ENCODE measurements at regions not wholly inside any gene's neighbourhood (a gene's known extent, or its start where the extent isn't known, plus 50 kb on each side); places are given as distances from the start of the nearest gene placed in this dataset.
A peak's percentile ranks its signal among the peaks of the same experiment; 100 is the strongest.
"Not testable (repeated sequence)": the region's sequence is repeated elsewhere in the genome, so short reads cannot be mapped to it uniquely, and the experiment has no call there.

DNA sequence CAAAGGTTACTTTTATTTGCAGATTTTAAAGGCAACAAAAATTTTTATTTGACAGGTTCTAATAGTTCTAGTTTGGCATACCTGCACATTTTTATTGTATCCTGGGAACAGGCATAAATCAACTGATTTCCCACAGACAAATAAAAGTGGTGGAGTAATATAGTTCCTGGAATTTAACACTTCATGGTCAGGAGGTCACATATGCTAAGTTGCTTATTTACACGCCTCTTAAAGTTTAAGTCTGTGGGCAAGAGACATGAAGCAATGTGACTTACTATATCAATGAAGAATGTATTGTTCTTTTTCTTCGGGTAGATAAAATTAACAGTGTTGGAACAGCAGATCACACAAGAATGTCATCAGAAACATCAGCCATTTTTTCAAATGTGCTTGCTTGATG lies 135.2 kb downstream of the SPDYE17 start:
- H3K4me1 Mint-ChIP-seq (ENCODE audit: low read depth); ATAC-seq; H3K27me3 Mint-ChIP-seq (ENCODE audit: low read depth); H3K9me3 Mint-ChIP-seq; H3K4me3 Mint-ChIP-seq; H3K36me3 Mint-ChIP-seq (ENCODE audit: insufficient read depth); DNase-seq: not testable (repeated sequence)

DNA sequence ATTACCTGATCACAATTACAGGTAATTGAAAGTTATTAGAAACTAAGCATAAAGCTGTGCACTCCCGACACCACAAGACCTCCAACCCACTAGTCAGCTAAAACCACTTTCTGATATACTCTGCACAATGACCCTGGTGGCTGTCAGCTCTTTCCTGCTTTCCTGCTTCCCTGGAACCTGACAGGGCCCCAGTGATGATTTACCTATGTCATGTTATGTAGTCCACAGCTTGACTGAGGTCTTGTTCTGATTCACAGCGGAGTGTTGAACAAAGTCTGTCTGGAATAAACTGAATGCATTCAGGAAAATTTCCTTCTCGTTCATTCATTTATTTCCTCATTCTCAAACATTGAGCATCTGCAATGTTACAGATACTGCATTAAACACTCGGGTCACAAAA lies 136.5 kb downstream of the SPDYE17 start:
- H3K36me3 Mint-ChIP-seq (ENCODE audit: insufficient read depth); DNase-seq; H3K27me3 Mint-ChIP-seq (ENCODE audit: low read depth); H3K9me3 Mint-ChIP-seq; H3K4me1 Mint-ChIP-seq (ENCODE audit: low read depth); ATAC-seq; H3K4me3 Mint-ChIP-seq: not testable (repeated sequence)

DNA sequence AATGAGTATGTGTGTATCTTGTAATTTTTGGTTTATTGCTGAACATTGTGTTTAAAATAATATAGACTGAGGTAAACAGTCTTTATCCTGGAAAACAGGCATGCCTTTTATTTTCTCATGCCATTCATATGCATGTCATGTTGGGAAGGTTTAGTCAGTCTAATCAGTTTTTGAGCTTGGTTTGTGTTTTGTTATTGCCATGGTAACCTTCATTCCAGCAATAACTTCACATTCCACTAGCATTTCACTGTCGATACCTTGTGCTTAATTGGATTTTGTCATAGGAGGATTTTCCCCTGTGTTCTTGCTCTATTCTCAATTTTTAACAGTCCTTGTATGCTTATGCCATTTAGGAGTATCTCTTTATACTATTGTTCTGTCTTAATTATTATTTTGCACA lies 140.4 kb downstream of the SPDYE17 start:
- not testable (repeated sequence) for H3K36me3 Mint-ChIP-seq (ENCODE audit: insufficient read depth); H3K4me1 Mint-ChIP-seq (ENCODE audit: low read depth); ATAC-seq; H3K27me3 Mint-ChIP-seq (ENCODE audit: low read depth); H3K4me3 Mint-ChIP-seq; H3K9me3 Mint-ChIP-seq; DNase-seq

DNA sequence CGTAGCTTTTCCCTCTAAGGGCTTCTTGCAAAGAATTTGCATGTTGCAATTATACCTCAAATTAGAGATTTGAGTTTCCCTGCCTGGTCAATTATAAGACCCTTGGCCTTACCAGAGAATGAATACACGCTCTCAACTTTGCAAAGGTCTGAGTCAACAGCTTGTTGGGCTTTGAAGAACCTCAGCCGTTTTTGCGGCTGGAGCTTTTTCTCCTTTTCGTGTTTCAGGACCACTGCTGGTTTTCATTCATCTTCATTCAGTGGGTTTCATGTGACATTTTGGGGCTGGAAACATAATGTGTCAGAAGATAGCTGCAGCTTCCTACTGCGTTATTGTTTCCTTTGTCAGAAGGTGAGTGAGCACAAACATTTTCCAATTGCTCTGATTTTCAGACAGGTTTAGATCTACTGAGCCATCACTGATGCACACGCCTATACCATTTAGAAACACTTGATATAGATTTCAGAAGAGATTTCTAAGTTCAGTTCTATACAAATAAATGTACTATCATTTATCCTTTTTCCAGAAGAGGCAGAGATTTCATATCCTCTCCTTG lies 152.3 kb downstream of the SPDYE17 start:
- H3K4me1 Mint-ChIP-seq (ENCODE audit: low read depth); DNase-seq; H3K27me3 Mint-ChIP-seq (ENCODE audit: low read depth); H3K4me3 Mint-ChIP-seq; H3K9me3 Mint-ChIP-seq; H3K36me3 Mint-ChIP-seq (ENCODE audit: insufficient read depth): not testable (repeated sequence)
- peak in 1 of 2 donors; percentile 61 for ATAC-seq

DNA sequence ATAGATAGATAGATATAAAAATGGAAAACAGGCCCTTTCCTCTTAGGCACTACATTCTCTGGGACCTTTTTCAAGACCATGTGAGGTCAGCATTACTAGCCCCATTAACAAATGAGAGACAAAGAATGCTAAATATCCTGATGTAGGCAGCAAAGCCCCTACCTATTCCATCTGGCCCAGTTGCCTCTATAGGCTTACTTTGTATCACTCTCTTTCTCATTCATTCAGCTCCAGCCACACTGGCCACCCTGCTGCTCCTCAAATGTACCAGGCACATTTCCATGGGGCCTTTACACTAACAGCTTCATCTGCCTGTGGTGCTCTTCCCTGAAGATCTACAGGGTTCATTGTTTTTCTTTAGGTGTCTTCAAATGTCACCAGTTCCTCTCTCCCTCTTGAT lies 156.4 kb downstream of the SPDYE17 start:
- not testable (repeated sequence) for ATAC-seq; H3K36me3 Mint-ChIP-seq (ENCODE audit: insufficient read depth); H3K4me1 Mint-ChIP-seq (ENCODE audit: low read depth); H3K4me3 Mint-ChIP-seq; DNase-seq; H3K9me3 Mint-ChIP-seq; H3K27me3 Mint-ChIP-seq (ENCODE audit: low read depth)

DNA sequence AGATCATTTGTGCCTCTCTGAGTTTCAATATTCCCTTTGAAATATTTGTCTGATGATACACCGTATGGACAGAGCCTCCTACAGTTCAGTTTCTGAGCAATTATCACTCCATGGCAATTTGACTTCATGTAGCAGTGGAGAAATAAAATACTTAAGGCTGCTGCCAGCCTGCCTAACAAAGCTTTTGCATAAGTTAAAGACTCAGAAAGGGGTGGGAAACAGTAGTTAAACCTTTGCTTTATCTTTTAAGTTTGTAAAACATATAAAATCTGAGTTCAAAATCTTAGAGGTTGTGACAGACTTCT lies 161.7 kb downstream of the SPDYE17 start:
- ATAC-seq; H3K9me3 Mint-ChIP-seq; DNase-seq; H3K36me3 Mint-ChIP-seq (ENCODE audit: insufficient read depth); H3K4me1 Mint-ChIP-seq (ENCODE audit: low read depth); H3K27me3 Mint-ChIP-seq (ENCODE audit: low read depth); H3K4me3 Mint-ChIP-seq: not testable (repeated sequence)

DNA sequence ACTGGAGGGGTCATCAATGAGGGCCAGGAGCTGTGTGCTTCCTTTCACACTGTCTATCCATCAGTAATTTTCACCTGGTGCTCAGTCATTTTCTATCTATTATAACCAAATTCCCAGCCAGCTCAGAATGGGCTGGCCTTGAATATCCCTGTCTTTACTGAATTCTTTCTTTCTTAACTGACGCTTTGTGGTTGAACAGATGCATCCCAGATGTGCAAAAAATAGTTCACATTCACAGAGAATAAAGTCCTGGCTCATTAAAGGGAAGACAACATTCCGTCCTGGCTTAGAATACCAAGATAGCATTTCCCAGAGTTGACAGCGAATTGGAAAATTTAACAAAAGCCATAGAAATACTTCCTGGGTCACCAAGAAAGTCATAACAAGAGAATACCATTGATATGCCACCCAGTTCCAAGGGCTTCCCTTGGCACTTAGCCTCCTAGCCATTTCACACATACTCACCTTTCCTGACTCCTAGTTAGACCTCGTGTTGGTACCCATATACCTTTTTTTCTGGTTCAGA lies 164.7 kb downstream of the SPDYE17 start:
- ATAC-seq; H3K4me3 Mint-ChIP-seq; DNase-seq; H3K4me1 Mint-ChIP-seq (ENCODE audit: low read depth); H3K9me3 Mint-ChIP-seq; H3K27me3 Mint-ChIP-seq (ENCODE audit: low read depth); H3K36me3 Mint-ChIP-seq (ENCODE audit: insufficient read depth): not testable (repeated sequence)

DNA sequence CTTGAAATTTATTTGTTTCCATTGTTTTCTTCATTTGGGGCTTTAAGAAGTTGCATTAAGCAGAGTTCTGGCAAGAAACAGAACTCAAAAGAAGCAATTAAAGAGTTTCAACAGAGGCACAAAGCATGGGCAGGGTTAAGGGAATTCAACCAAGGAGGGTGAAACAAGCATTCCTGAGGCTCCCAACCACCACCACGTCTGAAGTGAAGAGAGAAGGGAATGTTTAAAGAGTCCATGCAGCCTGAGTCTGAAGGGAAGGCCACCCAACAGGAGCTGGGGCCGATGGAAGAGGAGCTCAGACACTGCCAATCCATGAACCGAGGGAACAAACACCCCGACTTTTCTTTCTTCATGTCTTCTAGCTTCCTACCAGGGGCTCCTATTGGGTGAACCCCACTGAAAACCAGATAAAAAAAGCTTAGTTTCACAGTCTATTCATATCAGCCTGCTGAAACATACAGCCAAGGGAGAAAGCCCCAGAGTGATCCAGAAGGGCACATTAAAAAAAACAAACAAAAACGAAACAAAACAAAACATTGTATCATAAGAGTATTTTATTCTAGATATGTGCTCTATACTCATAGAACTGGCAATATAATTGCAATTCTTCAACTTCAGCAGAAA lies 168.9 kb downstream of the SPDYE17 start:
- not testable (repeated sequence) for H3K36me3 Mint-ChIP-seq (ENCODE audit: insufficient read depth); ATAC-seq; H3K4me1 Mint-ChIP-seq (ENCODE audit: low read depth); H3K4me3 Mint-ChIP-seq; H3K9me3 Mint-ChIP-seq; DNase-seq
- peaks cover 10% of the 10 kb centered on the region for H3K27me3 Mint-ChIP-seq (ENCODE audit: low read depth)

DNA sequence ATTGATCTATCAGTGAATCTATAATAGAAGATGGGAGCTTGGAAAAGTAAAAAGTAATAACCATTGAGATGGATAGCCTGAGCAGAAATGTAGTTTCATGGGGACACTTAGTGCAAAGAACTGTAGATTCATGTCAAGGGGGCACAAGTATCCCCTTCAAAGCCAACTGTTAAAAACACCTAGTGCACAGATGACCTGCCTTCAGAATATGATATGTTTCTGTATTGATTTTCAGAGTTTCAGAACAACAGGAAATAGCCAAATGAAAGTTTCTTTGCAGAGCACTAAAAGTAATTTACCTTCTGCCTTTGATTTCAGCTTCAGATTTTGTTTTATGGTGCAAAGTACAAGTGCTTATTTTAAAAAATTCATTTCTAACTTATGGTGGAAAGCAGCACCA lies 169.9 kb downstream of the SPDYE17 start:
- H3K4me3 Mint-ChIP-seq; H3K9me3 Mint-ChIP-seq; DNase-seq; H3K4me1 Mint-ChIP-seq (ENCODE audit: low read depth); ATAC-seq; H3K36me3 Mint-ChIP-seq (ENCODE audit: insufficient read depth): not testable (repeated sequence)
- peaks cover 10% of the 10 kb centered on the region for H3K27me3 Mint-ChIP-seq (ENCODE audit: low read depth)

DNA sequence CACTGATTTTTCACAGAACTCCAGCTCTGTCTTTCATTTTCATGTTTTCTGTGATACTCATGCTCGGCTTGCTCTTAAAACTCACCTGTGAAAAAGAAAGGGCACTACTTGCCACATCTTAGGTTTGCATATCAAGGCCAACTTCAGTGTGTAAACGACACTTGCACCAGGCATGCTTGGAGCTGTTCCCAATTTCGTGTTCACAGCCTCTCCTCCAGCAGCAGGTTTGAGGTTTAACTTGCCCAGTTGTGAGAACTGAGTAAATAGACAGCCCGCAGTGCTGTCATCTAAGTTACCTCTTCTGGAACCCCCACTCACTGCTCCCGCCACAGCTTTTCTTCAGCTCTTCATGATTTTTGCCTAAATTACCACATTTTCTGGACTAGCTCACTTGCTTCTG lies 172.2 kb downstream of the SPDYE17 start:
- DNase-seq; H3K9me3 Mint-ChIP-seq; H3K36me3 Mint-ChIP-seq (ENCODE audit: insufficient read depth); H3K4me3 Mint-ChIP-seq; H3K4me1 Mint-ChIP-seq (ENCODE audit: low read depth); ATAC-seq: not testable (repeated sequence)
- H3K27me3 Mint-ChIP-seq (ENCODE audit: low read depth) = peaks cover 20% of the 10 kb centered on the region

DNA sequence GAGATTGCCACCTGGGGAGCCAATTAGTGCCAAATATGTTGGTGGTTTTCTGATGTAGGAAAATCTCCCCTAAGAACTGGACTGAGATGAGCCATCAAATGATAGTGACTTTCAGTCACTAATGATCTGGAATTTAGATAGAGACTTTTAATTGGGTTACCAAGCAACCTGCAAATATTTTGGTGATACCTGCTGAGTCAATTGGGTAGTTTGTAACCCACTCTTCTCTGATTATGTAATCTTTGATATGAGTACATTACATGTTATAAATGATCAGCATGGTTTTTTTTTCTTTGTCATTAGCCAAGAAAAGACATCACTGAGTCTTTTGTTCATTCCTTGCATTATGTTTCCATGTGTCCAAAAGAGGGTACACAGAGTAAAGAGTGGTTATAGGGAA lies 177.5 kb downstream of the SPDYE17 start:
- H3K4me3 Mint-ChIP-seq = not testable (repeated sequence)
- ATAC-seq = peak in 1 of 2 donors; percentile 32

DNA sequence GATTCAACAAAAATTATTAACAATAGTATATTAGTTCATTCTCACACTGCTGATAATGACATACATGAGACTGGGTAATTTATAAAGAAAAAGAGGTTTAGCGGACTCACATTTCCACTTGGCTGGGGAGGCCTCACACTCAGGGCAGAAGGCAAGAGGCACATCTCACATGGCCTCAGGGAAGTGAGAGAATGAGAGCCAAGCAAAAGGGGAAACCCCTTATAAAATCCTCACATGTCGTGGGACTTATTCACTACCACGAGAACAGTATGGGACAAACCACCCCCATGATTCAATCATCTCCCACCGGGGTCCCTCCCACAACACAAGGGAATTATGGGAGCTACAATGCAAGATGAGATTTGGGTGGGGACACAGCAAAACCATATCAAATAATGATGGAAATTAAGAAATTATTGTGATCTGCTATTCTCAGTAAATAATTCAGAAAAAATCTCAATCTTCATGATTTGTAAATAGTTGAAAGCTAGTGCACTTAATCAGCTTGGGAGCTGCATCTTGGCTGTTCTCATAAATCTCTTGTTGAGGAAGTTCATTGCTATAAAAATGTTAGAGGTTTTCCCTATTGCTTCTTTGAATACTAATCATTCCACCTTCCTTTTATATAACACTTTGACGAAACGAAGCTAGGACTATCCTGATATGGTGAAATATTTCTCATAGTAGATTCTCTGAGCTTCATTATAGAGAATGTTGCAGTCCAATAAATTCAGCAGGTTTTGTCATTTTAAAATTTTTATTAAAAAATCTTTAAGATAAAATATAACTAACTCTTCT lies 179.2 kb downstream of the SPDYE17 start:
- peaks cover 13% of the 10 kb centered on the region for H3K27me3 Mint-ChIP-seq (ENCODE audit: low read depth)
- not testable (repeated sequence) for H3K4me3 Mint-ChIP-seq; H3K36me3 Mint-ChIP-seq (ENCODE audit: insufficient read depth); DNase-seq; ATAC-seq; H3K4me1 Mint-ChIP-seq (ENCODE audit: low read depth); H3K9me3 Mint-ChIP-seq

More for the DNA sequence above, 177.5 kb downstream of the SPDYE17 start:
- not testable (repeated sequence) for DNase-seq; H3K36me3 Mint-ChIP-seq (ENCODE audit: insufficient read depth); H3K4me1 Mint-ChIP-seq (ENCODE audit: low read depth); H3K9me3 Mint-ChIP-seq
- peaks cover 12% of the 10 kb centered on the region for H3K27me3 Mint-ChIP-seq (ENCODE audit: low read depth)

DNA sequence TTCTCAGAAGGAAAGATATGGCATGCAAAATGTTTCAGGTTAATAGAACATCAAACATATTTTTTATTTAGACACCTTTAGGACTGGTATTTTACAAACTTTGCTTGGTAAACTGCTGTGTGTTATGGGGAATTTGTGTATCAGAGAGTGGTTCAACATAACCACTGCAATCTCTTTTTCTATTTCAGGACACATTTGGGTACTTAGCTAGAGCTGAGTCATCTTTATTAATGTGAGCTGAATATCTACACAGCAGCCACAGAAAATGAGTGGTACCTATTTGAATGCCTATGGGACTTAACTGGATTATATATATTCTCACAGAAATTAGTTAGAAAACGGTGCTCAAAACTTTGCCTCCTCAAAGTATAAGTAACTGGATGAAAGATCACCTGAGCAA lies 179.8 kb downstream of the SPDYE17 start:
- not testable (repeated sequence) for H3K9me3 Mint-ChIP-seq; DNase-seq; ATAC-seq; H3K4me1 Mint-ChIP-seq (ENCODE audit: low read depth); H3K36me3 Mint-ChIP-seq (ENCODE audit: insufficient read depth); H3K4me3 Mint-ChIP-seq
- peaks cover 16% of the 10 kb centered on the region for H3K27me3 Mint-ChIP-seq (ENCODE audit: low read depth)

DNA sequence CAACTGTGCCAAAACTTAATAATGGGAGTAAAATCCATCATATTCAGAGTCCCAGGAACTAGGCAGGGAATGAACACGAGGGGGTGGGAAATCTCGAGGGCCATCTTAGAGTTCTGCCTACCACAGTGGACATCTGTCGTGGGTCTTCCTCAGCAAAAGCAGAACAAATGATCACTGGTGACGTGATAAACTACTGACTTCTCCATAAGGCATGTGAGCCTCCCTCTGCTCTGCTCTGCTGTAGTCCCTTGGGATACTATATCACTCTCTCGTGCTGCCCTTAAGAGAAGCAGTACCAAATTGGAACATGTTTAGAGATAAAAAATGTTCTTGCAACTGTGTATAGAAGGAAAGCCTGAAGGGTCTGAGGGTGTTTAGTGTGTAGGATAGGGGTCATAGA lies 180.5 kb downstream of the SPDYE17 start:
- not testable (repeated sequence) for H3K4me3 Mint-ChIP-seq; H3K36me3 Mint-ChIP-seq (ENCODE audit: insufficient read depth); H3K4me1 Mint-ChIP-seq (ENCODE audit: low read depth); ATAC-seq; DNase-seq; H3K9me3 Mint-ChIP-seq
- H3K27me3 Mint-ChIP-seq (ENCODE audit: low read depth) = peaks cover 14% of the 10 kb centered on the region

All from activated T-cell treated with anti-CD3 and anti-CD28 coated beads, Interleukin-2, amount 50 U/mL, for 4 hours (primary cell).